K562 (cell line): ENCODE measurements at regions not wholly inside any gene's neighbourhood (a gene's known extent, or its start where the extent isn't known, plus 50 kb on each side); places are given as distances from the start of the nearest gene placed in this dataset.

Experiments used
- POLR2A ChIP-seq: fragments of 450-650 bp; conservative IDR thresholded peaks from 2 replicates; pipeline ENCODE4 v1.6.1; 2016
- ZHX1 ChIP-seq: fragments of 150-350 bp; conservative IDR thresholded peaks from 2 replicates; pipeline ENCODE4 v1.6.1; 2014; ENCODE audit warnings: low read length

GRCh38 chr13:18961383-18962117 is 220.1 kb downstream of the TUBA3C start:
- TF ChIP-seq ZHX1 (no peak), POLR2A (no peak)
